Fibroblast of lung (primary cell): ENCODE measurements at regions not wholly inside any gene's neighbourhood (a gene's known extent, or its start where the extent isn't known, plus 50 kb on each side); places are given as distances from the start of the nearest gene placed in this dataset.

Source experiments
- EZH2 ChIP-seq: IDR thresholded peaks from 2 replicates; pipeline ENCODE4 v1.5.1; 2012; ENCODE audit warnings: low read length, control low read depth, mild to moderate bottlenecking; ENCODE audit errors: missing control alignments
- TF ChIP-seq, protein P1 (sequence below), 2 donors: IDR thresholded peaks in 1 of 2; conservative IDR thresholded peaks in 1 of 2; 1 replicate in 1 of 2; 2 replicates in 1 of 2; pipeline ENCODE4 v1.5.1; 2011 to 2012; ENCODE audit warnings: low read length in 2 of 2, control low read depth in 1 of 2, inconsistent platforms in 1 of 2, low read depth in 1 of 2, mild to moderate bottlenecking in 1 of 2

DNA sequence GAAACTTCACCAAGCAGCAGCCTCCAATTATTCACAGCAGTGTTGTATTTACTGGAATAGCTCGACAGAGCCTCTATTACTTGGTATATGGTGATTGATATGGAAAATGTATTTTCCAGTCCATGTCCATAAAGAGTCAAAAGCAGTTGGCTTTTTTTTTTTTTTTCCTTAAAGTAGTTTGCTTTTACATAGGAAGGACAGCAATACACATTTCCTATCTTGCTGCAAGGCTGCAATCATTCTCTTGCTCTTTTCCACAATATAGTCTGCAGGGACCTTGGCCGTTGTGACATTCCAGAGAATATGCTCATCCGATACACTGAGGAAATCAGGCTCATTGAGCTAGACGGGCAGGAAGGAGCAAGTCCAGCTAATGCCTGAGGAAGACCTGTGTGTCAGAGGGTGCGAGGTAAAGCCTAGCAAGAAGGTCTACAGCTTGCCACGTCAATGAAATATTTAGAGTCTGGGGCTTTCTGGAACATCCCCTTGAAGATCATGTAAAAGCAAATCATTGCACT is 131.1 kb downstream of the ENGASE start:
- TF ChIP-seq, protein P1, sequence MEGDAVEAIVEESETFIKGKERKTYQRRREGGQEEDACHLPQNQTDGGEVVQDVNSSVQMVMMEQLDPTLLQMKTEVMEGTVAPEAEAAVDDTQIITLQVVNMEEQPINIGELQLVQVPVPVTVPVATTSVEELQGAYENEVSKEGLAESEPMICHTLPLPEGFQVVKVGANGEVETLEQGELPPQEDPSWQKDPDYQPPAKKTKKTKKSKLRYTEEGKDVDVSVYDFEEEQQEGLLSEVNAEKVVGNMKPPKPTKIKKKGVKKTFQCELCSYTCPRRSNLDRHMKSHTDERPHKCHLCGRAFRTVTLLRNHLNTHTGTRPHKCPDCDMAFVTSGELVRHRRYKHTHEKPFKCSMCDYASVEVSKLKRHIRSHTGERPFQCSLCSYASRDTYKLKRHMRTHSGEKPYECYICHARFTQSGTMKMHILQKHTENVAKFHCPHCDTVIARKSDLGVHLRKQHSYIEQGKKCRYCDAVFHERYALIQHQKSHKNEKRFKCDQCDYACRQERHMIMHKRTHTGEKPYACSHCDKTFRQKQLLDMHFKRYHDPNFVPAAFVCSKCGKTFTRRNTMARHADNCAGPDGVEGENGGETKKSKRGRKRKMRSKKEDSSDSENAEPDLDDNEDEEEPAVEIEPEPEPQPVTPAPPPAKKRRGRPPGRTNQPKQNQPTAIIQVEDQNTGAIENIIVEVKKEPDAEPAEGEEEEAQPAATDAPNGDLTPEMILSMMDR (conservative IDR thresholded peaks at IDR 0.05 in 1 of 2, IDR thresholded peaks at IDR 0.05 in 1 of 2; ENCODE audit: low read depth in 1 of 2, low read length in 2 of 2) = no peak
- TF ChIP-seq EZH2 = no peak
